GM13976 (cell line): ENCODE measurements at regions not wholly inside any gene's neighbourhood (a gene's known extent, or its start where the extent isn't known, plus 50 kb on each side); places are given as distances from the start of the nearest gene placed in this dataset.

Experiments used
- DNase-seq: peaks from one replicate; pipeline ENCODE4 v3.0.0; 2012; ENCODE audit warnings: low spot score
- in situ Hi-C: fragments of 300-500 bp; cut with MboI; formaldehyde crosslinking; loops from one replicate; pipeline ENCODE4 v1.12.0; 2022; ENCODE audit warnings: low sequenced_read_pairs, mixed read lengths, inconsistent platforms; ENCODE audit not compliant: unreplicated experiment
- TF ChIP-seq, protein P1 (sequence below): IDR thresholded peaks from 2 replicates; pipeline ENCODE4 v1.5.1; 2012; ENCODE audit warnings: borderline replicate concordance, mild to moderate bottlenecking; ENCODE audit not compliant: insufficient read depth; ENCODE audit errors: extremely low read depth, missing control alignments, control extremely low read depth

DNA sequence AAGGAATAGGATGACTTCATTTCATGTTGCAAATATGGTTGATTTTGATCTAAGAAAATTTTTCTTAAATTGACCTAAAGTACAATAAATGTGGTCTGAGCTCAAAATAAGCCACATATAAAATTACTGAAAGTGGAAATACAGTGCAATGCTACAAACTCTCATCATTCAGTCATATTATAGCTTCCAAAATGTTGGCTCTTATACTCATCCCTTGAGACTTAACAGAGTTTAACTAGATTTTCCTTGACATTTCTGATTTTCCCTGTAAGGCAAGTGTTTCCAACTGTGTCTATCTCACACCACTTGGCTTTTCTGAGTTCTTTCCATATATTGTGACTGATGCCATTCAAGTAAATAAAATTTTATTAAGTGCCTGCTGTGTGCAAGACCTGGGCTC, 123.7 kb upstream of the NTF3 start:
- in situ Hi-C loops: no loop called here
- TF ChIP-seq, protein P1, sequence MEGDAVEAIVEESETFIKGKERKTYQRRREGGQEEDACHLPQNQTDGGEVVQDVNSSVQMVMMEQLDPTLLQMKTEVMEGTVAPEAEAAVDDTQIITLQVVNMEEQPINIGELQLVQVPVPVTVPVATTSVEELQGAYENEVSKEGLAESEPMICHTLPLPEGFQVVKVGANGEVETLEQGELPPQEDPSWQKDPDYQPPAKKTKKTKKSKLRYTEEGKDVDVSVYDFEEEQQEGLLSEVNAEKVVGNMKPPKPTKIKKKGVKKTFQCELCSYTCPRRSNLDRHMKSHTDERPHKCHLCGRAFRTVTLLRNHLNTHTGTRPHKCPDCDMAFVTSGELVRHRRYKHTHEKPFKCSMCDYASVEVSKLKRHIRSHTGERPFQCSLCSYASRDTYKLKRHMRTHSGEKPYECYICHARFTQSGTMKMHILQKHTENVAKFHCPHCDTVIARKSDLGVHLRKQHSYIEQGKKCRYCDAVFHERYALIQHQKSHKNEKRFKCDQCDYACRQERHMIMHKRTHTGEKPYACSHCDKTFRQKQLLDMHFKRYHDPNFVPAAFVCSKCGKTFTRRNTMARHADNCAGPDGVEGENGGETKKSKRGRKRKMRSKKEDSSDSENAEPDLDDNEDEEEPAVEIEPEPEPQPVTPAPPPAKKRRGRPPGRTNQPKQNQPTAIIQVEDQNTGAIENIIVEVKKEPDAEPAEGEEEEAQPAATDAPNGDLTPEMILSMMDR: no peak
- no peak for DNase-seq

DNA sequence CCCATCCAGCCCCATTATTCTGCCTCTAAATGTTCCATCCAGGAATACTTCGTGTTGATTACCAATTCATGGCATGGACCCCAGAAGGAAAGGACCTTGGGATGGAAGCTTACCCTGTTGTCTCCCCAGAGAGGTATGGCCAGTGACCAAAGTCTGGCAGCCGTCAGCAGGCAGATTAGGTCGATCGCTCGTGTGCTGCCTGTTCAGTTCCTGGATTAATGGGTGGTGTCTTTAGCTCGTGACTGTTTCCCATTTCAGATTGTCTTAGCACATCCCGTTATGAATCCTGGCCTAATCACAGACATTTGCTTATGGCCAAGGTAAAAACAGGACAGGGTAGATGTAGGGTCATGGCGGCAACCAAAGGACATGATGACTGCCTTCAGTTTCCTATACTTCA, 122.9 kb upstream of the NTF3 start:
- in situ Hi-C loops: no loop called here
- TF ChIP-seq, protein P1: no peak
- no peak for DNase-seq

DNA sequence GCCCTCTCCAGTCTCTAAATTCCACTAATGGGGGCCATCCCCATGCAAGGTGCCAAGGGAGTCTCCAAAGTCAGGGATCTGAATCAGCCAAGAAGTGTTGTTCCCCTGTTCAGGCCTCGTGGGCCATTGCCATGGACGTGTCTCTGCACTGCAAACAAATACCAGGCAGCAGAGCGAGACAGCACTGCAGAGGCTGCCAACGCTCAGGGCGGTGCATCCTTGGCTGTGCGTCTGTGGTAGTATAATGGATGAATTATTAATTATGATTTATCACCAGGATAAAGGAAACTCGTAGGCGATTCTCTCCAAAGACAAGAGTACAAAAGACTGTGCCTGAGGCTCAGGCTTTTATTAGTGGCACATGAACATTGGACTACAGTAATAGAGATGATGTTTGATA, 122.3 kb upstream of the NTF3 start:
- no peak for DNase-seq
- in situ Hi-C loops: no loop called here
- TF ChIP-seq, protein P1: no peak

DNA sequence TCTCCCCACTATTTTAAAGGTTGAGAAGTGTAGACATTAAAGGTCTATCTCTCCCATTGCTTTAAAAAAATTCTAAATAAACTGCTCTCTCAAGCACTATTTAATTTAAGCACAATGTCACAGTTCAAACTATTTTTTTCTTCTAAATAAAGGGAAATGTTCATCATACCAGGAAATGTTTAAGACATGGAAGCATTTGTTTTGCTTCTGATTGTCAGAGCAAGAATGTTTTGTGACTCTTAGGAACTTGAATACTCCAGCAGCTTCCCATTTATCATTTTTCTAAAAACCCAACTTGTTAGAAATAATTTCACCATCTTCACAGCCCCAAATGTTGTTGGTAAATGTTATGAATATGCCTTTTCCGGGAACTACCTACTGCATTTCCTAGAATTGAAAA, 121.8 kb upstream of the NTF3 start:
- in situ Hi-C loops: no loop called here
- DNase-seq: no peak
- TF ChIP-seq, protein P1: no peak

DNA sequence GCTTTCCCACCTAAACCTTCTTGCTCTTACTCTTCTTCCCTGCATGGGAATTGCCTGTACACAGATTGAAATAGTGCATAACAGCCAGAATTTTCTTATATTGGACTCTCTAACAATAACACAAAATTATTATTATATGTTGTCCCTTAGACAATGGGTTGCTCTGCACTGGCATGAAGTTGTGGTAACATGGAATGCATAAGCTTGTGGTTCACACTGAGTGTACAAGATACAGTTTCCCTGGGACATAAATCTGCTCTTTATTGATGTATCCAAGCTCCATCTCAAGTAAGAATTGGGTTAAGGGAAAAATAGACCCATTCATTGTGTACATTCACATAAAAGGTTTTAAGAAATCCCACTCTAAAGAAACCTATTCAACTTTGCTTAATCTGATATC, 114.4 kb upstream of the NTF3 start:
- in situ Hi-C loops: no loop called here
- no peak for DNase-seq
- TF ChIP-seq, protein P1: no peak

DNA sequence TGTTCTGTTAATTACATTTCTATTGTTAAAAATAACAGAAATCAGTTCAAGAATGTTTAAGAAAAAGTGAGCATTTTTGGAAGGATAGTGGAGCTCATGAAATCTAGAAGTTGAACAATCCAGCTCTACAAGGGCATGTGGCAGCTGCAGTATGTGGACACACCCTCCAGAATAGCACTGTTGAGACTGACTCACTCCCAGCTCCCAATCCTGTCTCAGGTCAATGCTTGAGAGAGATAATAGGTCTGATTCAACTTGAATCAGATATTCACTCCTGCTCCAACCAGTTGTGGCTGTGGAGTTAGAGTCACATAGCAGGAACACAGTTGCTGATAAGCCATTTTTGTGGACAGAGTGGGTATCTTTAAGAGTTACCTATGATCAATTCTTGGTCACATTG, 113.0 kb upstream of the NTF3 start:
- TF ChIP-seq, protein P1: no peak
- in situ Hi-C loops: no loop called here
- DNase-seq: no peak
